Lower leg skin (tissue), 3 donors: ENCODE measurements at regions not wholly inside any gene's neighbourhood (a gene's known extent, or its start where the extent isn't known, plus 50 kb on each side); places are given as distances from the start of the nearest gene placed in this dataset.

Experiments used
- POLR2A ChIP-seq, 2 donors: fragments of 450-650 bp; IDR thresholded peaks; one replicate each; pipeline ENCODE4 v1.6.1; 2016 to 2017; ENCODE audit warnings: antibody characterized with exemption in 2 of 2, mild to moderate bottlenecking in 1 of 2, moderate library complexity in 1 of 2
- TF ChIP-seq, protein P1 (sequence below), 3 donors: fragments of 450-650 bp; IDR thresholded peaks; one replicate each; pipeline ENCODE4 v1.5.1; 2016; ENCODE audit warnings: antibody characterized with exemption in 3 of 3, mild to moderate bottlenecking in 3 of 3, moderate library complexity in 2 of 3

- TF ChIP-seq POLR2A (IDR thresholded peaks at IDR 0.05) = no peak
- TF ChIP-seq, protein P1, sequence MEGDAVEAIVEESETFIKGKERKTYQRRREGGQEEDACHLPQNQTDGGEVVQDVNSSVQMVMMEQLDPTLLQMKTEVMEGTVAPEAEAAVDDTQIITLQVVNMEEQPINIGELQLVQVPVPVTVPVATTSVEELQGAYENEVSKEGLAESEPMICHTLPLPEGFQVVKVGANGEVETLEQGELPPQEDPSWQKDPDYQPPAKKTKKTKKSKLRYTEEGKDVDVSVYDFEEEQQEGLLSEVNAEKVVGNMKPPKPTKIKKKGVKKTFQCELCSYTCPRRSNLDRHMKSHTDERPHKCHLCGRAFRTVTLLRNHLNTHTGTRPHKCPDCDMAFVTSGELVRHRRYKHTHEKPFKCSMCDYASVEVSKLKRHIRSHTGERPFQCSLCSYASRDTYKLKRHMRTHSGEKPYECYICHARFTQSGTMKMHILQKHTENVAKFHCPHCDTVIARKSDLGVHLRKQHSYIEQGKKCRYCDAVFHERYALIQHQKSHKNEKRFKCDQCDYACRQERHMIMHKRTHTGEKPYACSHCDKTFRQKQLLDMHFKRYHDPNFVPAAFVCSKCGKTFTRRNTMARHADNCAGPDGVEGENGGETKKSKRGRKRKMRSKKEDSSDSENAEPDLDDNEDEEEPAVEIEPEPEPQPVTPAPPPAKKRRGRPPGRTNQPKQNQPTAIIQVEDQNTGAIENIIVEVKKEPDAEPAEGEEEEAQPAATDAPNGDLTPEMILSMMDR (IDR thresholded peaks at IDR 0.05) = no peak
These were observed 90.3 kb downstream of the DIRAS2 start for GRCh38 chr9:90552317-90552716.
